Thymus (tissue), 11 donors: ENCODE measurements at regions not wholly inside any gene's neighbourhood (a gene's known extent, or its start where the extent isn't known, plus 50 kb on each side); places are given as distances from the start of the nearest gene placed in this dataset.
A peak's percentile ranks its signal among the peaks of the same experiment; 100 is the strongest.

Source experiments
- DNase-seq, 9 donors: peaks; one replicate each; pipeline ENCODE4 v3.0.0-alpha.2; 2013; ENCODE audit warnings: low spot score in 9 of 9, low read depth in 6 of 9, missing footprints in 1 of 9
- H3K27ac ChIP-seq, 2 donors: one replicate each; pipeline ENCODE4 v1.5.1; 2013; ENCODE audit warnings: control low read depth in 1 of 2, low read depth in 1 of 2, low read length in 1 of 2, mild to moderate bottlenecking in 1 of 2, moderate library complexity in 1 of 2
- H3K27me3 ChIP-seq, 2 donors: one replicate each; pipeline ENCODE4 v1.5.1; 2013; ENCODE audit warnings: low read length in 1 of 2; ENCODE audit not compliant: control insufficient read depth in 2 of 2, insufficient read depth in 1 of 2
- H3K36me3 ChIP-seq, 2 donors: one replicate each; pipeline ENCODE4 v1.5.1; 2013; ENCODE audit warnings: low read length in 1 of 2, mild to moderate bottlenecking in 1 of 2, moderate library complexity in 1 of 2; ENCODE audit not compliant: control insufficient read depth in 2 of 2, insufficient read depth in 2 of 2
- H3K4me1 ChIP-seq, 2 donors: one replicate each; pipeline ENCODE4 v1.5.1; 2013; ENCODE audit warnings: low read length in 2 of 2; ENCODE audit not compliant: control insufficient read depth in 2 of 2, insufficient read depth in 2 of 2
- H3K4me3 ChIP-seq, 2 donors: one replicate each; pipeline ENCODE4 v1.5.1; 2013; ENCODE audit warnings: low read length in 2 of 2, control low read depth in 1 of 2, mild to moderate bottlenecking in 1 of 2
- H3K9me3 ChIP-seq, 2 donors: one replicate each; pipeline ENCODE4 v1.5.1; 2013; ENCODE audit warnings: low read length in 1 of 2, mild to moderate bottlenecking in 1 of 2; ENCODE audit not compliant: control insufficient read depth in 2 of 2, insufficient read depth in 1 of 2
- WGBS: extraction: QIAGEN DNeasy Blood & Tissue Kit; methylation state at CpG from one replicate; pipeline ENCODE4 v1.1.7; 2013; 5-methylcytosine and 5-hydroxymethylcytosine counted together
- donor health status: healthy.

DNA sequence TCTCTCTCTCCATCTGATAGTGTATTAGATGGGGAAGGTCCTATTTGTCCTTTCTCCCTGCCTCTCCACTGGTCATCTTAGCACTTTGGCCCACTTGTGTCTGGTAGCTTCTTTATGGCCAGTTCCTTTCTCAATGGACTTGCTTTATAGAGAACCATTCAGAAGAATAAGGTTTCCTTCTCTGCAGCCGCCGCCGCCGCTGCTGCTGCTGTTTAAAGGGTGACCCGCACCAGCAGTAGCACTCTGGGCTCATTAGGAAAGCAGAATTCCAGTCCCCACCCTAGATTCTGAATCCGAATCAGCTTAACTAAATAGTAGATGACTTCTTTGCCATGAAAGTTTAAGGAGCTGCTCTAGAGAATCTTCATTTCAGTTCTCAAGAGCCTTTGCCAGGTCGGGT lies 490.2 kb downstream of the FOXO1 start:
- Histone ChIP-seq H3K36me3 (no peaks in the 10 kb centered on the region), H3K27ac (no peak overlapping the region), H3K4me3 (no peak overlapping the region), H3K27me3 (peaks cover 4 to 25% of the 10 kb centered on the region in 2 donors), H3K4me1 (peaks cover 0 to 18% of the 10 kb centered on the region in 2 donors), H3K9me3 (no peaks in the 10 kb centered on the region)
- DNase-seq = no peak
- WGBS = 99% methylated on average over 7 of the region's 7 CpGs

- Histone ChIP-seq H3K27me3 (peaks cover 0 to 18% of the 10 kb centered on the region in 2 donors), H3K27ac (no peak overlapping the region), H3K9me3 (no peaks in the 10 kb centered on the region), H3K36me3 (no peaks in the 10 kb centered on the region), H3K4me3 (no peak overlapping the region), H3K4me1 (peaks cover 0 to 12% of the 10 kb centered on the region in 2 donors)
- WGBS = 92% methylated on average over 5 of the region's 5 CpGs
- DNase-seq = no peak
Observed at GRCh38 chr13:40178130-40178529, 488.3 kb downstream of the FOXO1 start.

DNA sequence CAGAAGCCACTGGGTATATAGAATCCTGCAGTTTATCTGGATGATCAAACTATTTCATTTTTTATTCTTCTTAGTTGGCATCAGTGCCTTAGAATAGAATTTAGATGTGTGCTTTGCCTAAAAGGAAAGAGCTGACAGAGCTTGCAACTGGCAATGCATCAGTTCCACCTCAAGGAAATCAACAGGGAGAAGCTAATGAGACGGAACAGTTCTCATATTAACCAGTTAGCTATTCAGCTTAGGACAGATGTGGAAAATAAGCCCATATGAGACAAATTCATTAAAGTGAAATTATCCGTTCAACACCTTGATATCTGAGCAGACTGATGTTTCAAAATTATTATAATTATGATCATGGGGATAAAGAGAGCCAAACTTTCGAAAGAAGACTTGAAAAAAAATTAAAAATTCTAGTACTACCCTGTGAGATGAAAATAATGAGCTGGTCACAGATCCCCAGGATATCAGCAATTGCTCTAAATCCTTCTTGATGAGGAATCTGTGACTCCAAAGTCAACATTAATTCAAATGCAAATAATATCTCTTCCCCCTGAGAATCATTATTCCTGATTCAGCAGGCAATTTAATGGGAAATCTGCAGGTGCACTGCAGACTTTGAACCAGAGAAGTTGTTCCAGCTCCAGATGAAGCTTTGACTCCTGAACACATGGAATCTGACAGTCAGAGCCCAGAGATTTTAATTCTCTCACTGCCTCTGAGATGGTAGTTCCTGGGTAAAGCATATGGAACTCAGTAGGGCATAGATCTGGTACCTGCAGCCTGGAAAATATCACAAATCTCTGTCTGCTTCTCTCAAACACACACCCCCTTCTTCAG lies 486.8 kb downstream of the FOXO1 start:
- Histone ChIP-seq H3K4me3 (no peak overlapping the region), H3K27ac (no peak overlapping the region), H3K4me1 (peaks cover 0 to 19% of the 10 kb centered on the region in 2 donors), H3K27me3 (peaks cover 3 to 27% of the 10 kb centered on the region in 2 donors), H3K36me3 (no peaks in the 10 kb centered on the region), H3K9me3 (no peaks in the 10 kb centered on the region)
- no peak for DNase-seq
- whole genome bisulfite sequencing = 95% methylated on average over 3 of the region's 3 CpGs

GRCh38 chr13:40180776-40181175 lies 485.7 kb downstream of the FOXO1 start:
- Histone ChIP-seq H3K27me3 (peaks cover 3 to 30% of the 10 kb centered on the region in 2 donors), H3K4me1 (peaks cover 0 to 19% of the 10 kb centered on the region in 2 donors), H3K36me3 (no peaks in the 10 kb centered on the region), H3K27ac (no peak overlapping the region), H3K4me3 (no peak overlapping the region), H3K9me3 (no peaks in the 10 kb centered on the region)
- no peak for DNase-seq
- WGBS = 100% methylated on average over 1 of the region's 1 CpG

GRCh38 chr13:40181203-40181845 lies 485.1 kb downstream of the FOXO1 start:
- H3K27me3 ChIP-seq = peaks cover 3 to 31% of the 10 kb centered on the region in 2 donors
- no peaks in the 10 kb centered on the region for H3K36me3 ChIP-seq
- DNase-seq = no peak
- H3K4me1 ChIP-seq = peaks cover 3 to 24% of the 10 kb centered on the region in 2 donors
- H3K4me3 ChIP-seq = no peak overlapping the region
- WGBS = 97% methylated on average over 4 of the region's 4 CpGs
- no peaks in the 10 kb centered on the region for H3K9me3 ChIP-seq
- H3K27ac ChIP-seq = no peak overlapping the region

DNA sequence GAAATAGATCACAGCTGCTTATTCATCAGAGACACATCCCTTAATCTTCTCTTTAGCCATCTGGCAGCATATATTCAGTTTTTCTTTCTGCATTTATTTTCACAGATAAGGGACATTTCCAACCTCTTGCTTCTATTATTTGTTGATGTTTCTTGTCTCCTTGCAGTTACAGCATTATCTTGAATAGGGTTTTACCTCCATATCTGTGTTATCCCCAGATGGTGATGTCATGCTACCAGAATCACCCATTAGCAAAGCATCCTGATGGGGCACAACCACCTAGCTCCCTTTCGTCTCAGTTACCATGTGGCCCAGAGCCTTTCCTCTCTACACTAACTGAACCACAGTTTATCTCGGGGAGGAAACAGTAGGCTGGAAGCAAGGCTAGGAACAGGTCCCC lies 483.9 kb downstream of the FOXO1 start:
- peaks cover 13 to 35% of the 10 kb centered on the region in 2 donors for H3K4me1 ChIP-seq
- no peak for DNase-seq
- H3K27ac ChIP-seq = no peak overlapping the region
- H3K4me3 ChIP-seq = no peak overlapping the region
- H3K36me3 ChIP-seq = no peaks in the 10 kb centered on the region
- H3K9me3 ChIP-seq = no peaks in the 10 kb centered on the region
- H3K27me3 ChIP-seq = peaks cover 3 to 35% of the 10 kb centered on the region in 2 donors
- WGBS = 88% methylated on average over 2 of the region's 2 CpGs

DNA sequence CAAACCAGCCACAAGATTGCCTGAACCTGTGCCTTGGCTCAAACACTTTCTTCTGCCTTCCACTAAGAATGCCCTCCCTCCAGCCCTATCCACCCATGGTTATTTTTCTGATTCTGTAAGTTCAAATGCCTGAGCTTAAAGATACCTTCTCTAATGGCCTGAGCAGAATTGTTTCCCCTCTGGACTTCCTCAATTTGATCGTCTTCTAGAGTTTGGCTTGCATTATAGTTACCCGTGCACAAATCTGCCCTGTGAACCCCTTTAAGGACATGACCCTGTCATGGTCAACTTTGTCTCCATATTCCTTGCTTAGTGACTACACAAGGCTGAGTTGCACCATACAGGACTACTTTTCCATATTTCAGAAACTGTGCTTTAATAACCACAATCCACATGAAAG lies 481.0 kb downstream of the FOXO1 start:
- H3K4me3 ChIP-seq = no peak overlapping the region
- no peaks in the 10 kb centered on the region for H3K9me3 ChIP-seq
- H3K36me3 ChIP-seq = no peaks in the 10 kb centered on the region
- 68% methylated on average over 2 of the region's 2 CpGs for WGBS
- no peak overlapping the region for H3K27ac ChIP-seq
- peaks cover 10 to 52% of the 10 kb centered on the region in 2 donors for H3K27me3 ChIP-seq
- H3K4me1 ChIP-seq = peaks cover 28 to 52% of the 10 kb centered on the region in 2 donors
- DNase-seq = no peak

GRCh38 chr13:40186041-40186440 lies 480.4 kb downstream of the FOXO1 start:
- DNase-seq = peak in 2 of 9 donors; percentile 43 to 63
- Histone ChIP-seq H3K27ac (peak overlapping the region in 1 of 2 donors; percentile 56), H3K27me3 (peaks cover 12 to 52% of the 10 kb centered on the region in 2 donors), H3K36me3 (no peaks in the 10 kb centered on the region), H3K4me1 (peaks cover 31 to 59% of the 10 kb centered on the region in 2 donors), H3K4me3 (no peak overlapping the region), H3K9me3 (no peaks in the 10 kb centered on the region)
- WGBS = 42% methylated on average over 3 of the region's 3 CpGs

DNA sequence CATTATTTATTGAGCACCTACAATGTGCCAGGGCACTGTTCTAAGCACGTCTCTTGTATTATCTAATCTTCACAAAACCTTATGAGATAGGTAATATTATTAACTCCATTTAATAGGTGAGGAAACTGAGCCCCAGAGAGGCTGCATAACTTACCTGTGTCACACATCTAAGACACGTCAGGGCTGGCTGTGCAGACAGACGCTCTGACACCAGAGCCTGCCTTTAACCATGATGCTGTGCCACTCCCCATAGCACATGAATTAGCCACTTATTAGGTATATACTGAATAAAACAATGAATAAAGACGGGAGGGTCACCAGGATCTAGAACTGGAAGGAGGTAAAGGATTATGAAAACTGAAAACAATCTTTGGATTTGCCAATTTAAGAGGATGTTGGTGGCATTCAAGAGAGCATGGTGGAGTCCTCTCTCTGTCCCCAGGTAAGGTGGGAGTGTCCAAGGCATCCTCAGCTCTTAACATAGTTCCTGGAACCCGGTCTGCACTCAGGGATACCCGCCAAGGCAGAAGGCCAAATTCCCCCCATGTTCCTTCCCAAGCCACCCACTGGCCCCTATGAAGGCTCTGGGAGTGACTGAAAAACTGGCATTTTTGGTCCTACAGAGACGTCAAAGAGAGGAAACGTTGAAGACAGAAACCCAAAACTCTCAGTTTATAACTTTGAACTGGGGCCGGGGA lies 479.7 kb downstream of the FOXO1 start:
- 50% methylated on average over 9 of the region's 9 CpGs for WGBS
- H3K27me3 ChIP-seq = peaks cover 12 to 54% of the 10 kb centered on the region in 2 donors
- no peak for DNase-seq
- peak overlapping the region; percentile 62 to 74 for H3K27ac ChIP-seq
- H3K9me3 ChIP-seq = no peaks in the 10 kb centered on the region
- peaks cover 31 to 66% of the 10 kb centered on the region in 2 donors for H3K4me1 ChIP-seq
- H3K36me3 ChIP-seq = no peaks in the 10 kb centered on the region
- H3K4me3 ChIP-seq = no peak overlapping the region
